HG02571 (cell line): ENCODE measurements at regions not wholly inside any gene's neighbourhood (a gene's known extent, or its start where the extent isn't known, plus 50 kb on each side); places are given as distances from the start of the nearest gene placed in this dataset.

Experiments
- ATAC-seq: cut with Tn5 transposase; IDR thresholded peaks from one replicate; pipeline ENCODE4 v1.9.1; 2021; ENCODE audit warnings: mild to moderate bottlenecking, moderate library complexity; ENCODE audit not compliant: unreplicated experiment

- no peak for ATAC-seq
These were observed 110.6 kb downstream of the P2RY1 start for GRCh38 chr3:152945556-152945955.

DNA sequence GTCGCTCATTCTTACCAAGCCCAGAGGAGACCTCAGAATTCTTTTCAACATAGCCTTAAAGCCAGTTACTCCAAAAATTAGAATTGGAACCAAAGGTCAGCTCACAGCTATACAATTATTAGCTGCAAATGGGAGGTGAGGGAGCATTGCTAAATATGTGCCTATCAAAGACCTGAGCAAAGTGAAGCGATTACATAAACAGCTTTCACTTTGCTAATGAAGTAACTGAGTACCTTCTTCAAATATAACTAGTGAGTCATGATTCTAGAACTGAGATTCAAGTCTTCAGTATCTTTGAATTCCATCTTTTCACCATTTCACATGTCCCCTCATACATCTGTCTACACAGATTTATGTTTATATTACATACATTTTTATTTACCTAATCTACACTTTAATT is 122.6 kb downstream of the P2RY1 start:
- ATAC-seq = no peak

DNA sequence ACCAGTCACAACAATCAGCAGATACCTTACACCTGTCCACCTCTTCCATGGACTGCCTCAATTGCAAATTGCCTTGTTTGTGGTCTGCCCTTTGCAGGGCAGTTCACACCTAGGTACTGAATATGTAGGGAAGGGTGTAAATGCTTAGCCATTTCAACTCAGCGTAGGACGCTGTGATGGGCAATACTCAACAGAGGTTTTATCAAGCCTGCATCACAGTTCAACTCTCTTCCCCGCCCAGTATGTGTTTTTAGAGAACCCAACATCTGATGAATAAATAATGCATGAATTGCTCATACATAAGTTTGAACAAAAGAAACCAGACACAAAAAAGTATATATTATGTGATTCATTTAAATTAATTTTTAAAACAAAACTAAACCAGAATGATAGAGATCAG is 124.4 kb downstream of the P2RY1 start:
- ATAC-seq = no peak

DNA sequence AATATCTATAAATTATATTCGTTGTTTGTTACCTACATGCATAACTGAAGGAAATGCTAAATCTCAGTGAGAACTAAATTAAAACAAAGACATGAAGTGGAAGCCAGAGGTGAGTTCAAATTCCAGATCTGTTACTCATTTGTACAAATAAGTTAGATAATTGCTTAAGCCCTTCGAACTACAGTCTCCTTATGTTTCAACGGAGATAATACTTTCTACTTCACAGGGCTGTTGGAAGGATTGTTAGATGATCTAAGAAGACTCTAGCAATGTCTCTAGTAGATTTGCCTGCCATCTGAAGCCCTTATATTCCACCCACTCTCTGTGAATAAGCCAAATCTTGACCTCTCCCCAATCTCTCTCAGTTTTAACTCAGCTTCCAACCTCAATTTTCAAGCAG is 125.8 kb downstream of the P2RY1 start:
- ATAC-seq = no peak

DNA sequence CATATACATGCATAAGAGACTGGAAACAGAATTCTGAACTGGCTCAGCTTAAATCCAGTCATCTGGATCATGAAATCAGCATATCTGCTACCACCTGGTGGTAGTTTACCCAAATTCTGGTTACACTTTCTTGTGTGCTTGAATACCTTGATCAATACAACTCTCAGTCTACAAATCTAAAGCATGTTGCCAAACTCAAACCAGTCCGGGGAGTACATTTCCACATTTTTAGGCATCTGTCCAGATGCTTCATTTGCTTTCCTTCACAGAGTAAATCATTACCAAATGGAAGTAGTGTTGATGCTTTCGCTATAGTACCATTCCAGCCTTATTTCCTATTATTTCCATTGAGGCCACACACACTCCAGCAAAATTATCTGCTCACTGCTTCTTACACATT is 126.4 kb downstream of the P2RY1 start:
- no peak for ATAC-seq

- ATAC-seq = no peak
These were observed 130.1 kb downstream of the P2RY1 start for GRCh38 chr3:152964911-152965609.

- no peak for ATAC-seq
These were observed 133.6 kb downstream of the P2RY1 start for GRCh38 chr3:152968388-152969024.

DNA sequence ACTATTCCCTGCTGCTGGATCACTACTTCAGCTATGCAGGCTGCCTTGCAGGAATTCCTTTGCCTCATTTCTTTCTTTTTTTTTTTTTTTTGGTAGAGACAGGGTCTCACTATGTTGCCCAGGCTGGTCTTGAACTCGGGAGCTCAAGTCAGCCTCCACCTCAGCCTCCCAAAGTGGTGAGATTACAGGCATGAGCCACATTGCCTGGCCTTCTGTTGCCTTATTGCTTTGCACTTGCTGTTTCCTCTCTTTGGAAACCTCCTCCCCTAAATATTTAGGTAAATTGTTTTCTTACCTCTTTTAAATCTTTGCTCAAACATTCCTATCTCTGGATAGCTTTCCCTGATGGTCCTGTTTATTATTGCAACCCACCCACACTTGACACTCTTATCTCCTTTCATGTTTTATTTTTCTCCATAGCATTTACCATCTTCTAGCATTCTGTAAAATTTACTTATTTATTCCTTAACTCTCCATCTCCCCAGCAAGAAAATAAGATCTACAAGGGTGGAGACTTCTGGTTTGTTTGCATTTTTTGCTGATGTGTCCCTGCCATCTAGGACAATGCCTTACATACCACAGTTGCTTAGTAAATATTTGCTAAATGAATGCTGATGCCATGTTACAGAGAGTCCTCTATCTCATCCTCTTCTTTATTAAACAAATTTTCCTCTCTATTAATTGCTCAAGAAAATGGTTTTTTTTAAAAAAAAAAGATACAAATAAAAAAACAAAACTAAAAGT is 134.8 kb downstream of the P2RY1 start:
- ATAC-seq = no peak

- ATAC-seq = no peak
These were observed 135.9 kb downstream of the P2RY1 start for GRCh38 chr3:152970851-152971250.

DNA sequence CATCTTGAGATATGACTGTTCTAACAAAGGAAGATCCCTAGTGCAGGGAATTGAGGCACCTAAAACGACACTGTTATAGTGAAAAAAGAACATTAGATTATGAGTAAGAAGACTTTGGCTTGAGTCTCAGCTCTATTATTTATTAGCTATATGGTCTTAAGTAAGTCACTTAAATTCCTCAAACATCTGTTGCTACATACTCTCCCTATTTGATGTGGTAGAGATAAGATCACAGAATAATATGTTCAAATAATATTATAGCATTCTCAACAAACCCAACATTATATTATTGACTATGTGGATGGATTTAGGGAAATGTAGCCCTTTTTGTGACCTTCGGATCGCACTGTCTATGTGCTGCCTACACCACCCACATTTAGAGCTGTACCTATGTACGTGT is 136.9 kb downstream of the P2RY1 start:
- ATAC-seq = no peak

- ATAC-seq = no peak
These were observed 138.6 kb downstream of the P2RY1 start for GRCh38 chr3:152973575-152973974.

GRCh38 chr3:152976239-152976638 is 141.3 kb downstream of the P2RY1 start:
- no peak for ATAC-seq

- ATAC-seq = no peak
These were observed 142.4 kb downstream of the P2RY1 start for GRCh38 chr3:152977366-152977765.

- no peak for ATAC-seq
These were observed 143.2 kb downstream of the P2RY1 start for GRCh38 chr3:152978152-152978551.

DNA sequence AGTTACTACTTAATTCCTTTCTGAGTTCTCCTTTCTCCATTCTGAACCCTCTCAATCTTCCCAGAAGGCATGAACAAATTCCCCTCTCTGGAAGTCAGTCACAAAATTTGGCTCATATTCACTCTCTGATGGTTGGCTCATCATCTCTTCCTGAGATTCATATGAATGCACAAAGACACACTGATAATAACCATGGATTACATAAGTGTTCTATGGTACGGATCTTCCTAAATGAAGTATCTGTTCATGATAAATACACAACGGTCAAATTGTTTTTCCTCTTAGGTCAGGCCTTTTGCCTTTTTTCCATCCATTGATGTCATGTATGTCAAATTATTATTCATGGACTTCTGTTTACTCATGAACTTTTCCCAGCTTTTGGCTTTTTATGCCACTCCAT is 162.6 kb downstream of the P2RY1 start:
- no peak for ATAC-seq

GRCh38 chr3:152998591-152998990 is 163.4 kb upstream of the RAP2B start:
- ATAC-seq = no peak

DNA sequence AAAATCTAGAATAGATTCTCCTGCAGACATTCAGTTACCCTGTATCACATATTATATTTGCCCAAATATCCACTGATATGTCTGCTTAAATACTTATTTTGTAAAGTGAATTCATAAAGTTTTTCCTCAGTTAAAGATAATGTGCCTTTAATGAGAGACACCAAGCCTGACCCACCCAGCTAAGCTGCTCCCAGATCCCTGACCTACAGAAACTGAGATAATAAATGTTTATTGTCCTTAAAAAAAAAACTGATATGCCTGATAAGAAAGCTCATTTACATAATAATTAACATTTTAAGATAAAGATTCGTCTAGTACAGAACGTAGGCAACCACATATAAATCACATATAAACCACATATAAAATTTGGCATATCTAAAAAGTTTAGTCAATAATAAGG is 161.7 kb upstream of the RAP2B start:
- ATAC-seq = no peak

- ATAC-seq = no peak
These were observed 160.6 kb upstream of the RAP2B start for GRCh38 chr3:153001210-153002078.

GRCh38 chr3:153003441-153003840 is 158.6 kb upstream of the RAP2B start:
- no peak for ATAC-seq

GRCh38 chr3:153003862-153004261 is 158.2 kb upstream of the RAP2B start:
- ATAC-seq = no peak

DNA sequence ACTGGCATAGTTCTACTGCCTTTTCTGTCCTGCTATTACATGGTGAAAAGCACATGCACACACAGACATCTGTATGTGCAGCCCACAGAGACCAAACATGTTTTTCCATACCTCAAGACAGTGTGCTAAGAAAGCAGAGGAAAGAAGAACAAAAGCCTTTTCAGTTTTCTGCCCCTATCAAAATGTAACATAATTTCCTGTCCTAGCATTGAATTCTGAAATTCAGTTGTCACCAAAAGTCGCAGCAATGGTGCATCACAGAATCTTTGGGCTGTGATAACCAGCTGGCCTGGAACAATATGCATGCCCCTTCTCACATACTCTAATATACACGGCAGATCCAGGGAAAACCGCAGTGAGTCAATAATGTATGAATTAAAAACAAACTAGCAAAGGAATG is 153.8 kb upstream of the RAP2B start:
- no peak for ATAC-seq
